Right cardiac atrium (tissue), 5 donors: ENCODE measurements at regions not wholly inside any gene's neighbourhood (a gene's known extent, or its start where the extent isn't known, plus 50 kb on each side); places are given as distances from the start of the nearest gene placed in this dataset.
A peak's percentile ranks its signal among the peaks of the same experiment; 100 is the strongest.
"Not testable (repeated sequence)": the region's sequence is repeated elsewhere in the genome, so short reads cannot be mapped to it uniquely, and the experiment has no call there.

Experiments
- ATAC-seq, 2 donors: fragments of 200-7000 bp; cut with Tn5 transposase; one replicate each; pipeline versions ENCODE4 v1.8.0 to v1.9.1; 2020; ENCODE audit warnings: moderate library complexity in 2 of 2, mild to moderate bottlenecking in 1 of 2
- DNase-seq, 3 donors: peaks; one replicate each; pipeline ENCODE4 v3.0.0-alpha.2; 2020
- H3K27ac ChIP-seq: one replicate; pipeline ENCODE4 v1.5.1; 2013; ENCODE audit warnings: mild to moderate bottlenecking, low read length, control low read depth, moderate library complexity
- H3K27me3 ChIP-seq: one replicate; pipeline ENCODE4 v1.6.1; 2013; ENCODE audit not compliant: control insufficient read depth, insufficient read depth
- H3K4me1 ChIP-seq: one replicate; pipeline ENCODE4 v1.6.1; 2013; ENCODE audit warnings: low read length; ENCODE audit not compliant: control insufficient read depth, insufficient read depth
- H3K4me3 ChIP-seq: one replicate; pipeline ENCODE4 v1.5.1; 2013; ENCODE audit warnings: low read length, control low read depth
- H3K9me3 ChIP-seq: one replicate; pipeline ENCODE4 v1.6.1; 2013; ENCODE audit warnings: low read length; ENCODE audit not compliant: control insufficient read depth
- WGBS: extraction: QIAGEN DNeasy Blood & Tissue Kit; methylation state at CpG from one replicate; pipeline ENCODE4 v1.1.7; 2013; 5-methylcytosine and 5-hydroxymethylcytosine counted together
- intact Hi-C, 4 donors: fragments of 100-400 bp; cut with DNase I; formaldehyde crosslinking; loops; one replicate each; pipeline versions ENCODE4 v1.11.0 to v1.14.0; 2022 to 2023
- donor health status: healthy with polysubstance abuse.
- donor health status: DM: no; HTN: yes; CAD: no.
- donor health status: DM: no; HTN: no; CAD: no.
- donor health status: DM: no; HTN: yes; CAD: no; lungs with severe emphysema.
- donor health status: DM: yes; HTN: yes; CAD: no.

DNA sequence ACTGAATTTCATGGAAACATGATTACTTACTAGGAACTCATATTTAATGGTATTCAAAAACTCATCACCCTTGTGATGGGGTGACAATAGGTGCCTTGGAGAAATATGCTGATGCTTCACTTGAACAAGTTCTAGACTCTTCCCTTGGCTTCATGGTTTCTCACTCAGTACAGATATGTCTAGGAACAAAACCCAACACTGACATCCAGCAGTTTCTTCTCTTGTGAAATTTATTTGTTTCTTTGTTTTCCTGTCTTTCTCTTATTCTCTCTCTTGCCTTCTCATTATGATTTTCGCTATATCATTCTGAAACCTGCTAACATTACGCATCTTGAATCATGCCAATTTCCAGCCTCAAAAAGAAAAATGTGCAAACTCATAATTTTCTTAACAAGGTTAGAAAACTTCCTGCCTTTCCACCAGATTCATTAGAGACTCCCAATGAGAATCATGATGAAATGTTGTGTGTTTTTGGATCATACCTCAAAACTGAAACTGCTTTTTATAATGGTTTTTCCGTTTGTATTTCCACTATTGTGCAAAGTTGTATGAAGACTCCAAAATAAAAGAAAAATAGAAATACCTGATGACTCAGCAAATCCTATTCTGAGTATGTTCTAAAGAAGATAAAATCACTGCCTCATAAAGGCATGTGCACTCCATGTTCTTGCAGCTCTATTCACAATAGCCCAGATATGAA, 1021.5 kb downstream of the TMEM121 start:
- no peaks in the 10 kb centered on the region for H3K27me3 ChIP-seq
- H3K4me1 ChIP-seq: no peaks in the 10 kb centered on the region
- H3K4me3 ChIP-seq: no peak overlapping the region
- H3K27ac ChIP-seq: no peak overlapping the region
- no peaks in the 10 kb centered on the region for H3K9me3 ChIP-seq
- intact Hi-C loops: no loop called here
- WGBS: 42% methylated on average over 3 of the region's 3 CpGs
- no peak for ATAC-seq
- DNase-seq: no peak

DNA sequence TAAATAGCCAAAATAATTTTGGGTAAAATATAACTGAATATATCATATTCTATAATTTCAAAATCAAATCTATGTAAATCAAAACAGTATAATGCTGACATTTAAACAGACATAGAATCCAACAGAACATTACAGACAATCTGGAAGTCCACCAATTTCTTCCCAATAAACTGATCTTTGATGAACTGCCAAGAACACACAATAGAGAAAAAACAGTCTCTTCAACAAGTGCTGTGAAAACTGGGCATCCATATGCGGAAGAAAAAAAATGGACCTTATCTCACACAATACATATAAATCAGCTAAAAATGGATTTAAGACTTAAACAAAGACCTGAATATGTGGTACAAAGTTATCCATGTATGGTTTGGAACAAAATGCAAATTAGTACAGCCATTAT, 1022.7 kb downstream of the TMEM121 start:
- H3K4me1 ChIP-seq: no peaks in the 10 kb centered on the region
- intact Hi-C loops: no loop called here
- 91% methylated on average over 1 of the region's 1 CpG for WGBS

DNA sequence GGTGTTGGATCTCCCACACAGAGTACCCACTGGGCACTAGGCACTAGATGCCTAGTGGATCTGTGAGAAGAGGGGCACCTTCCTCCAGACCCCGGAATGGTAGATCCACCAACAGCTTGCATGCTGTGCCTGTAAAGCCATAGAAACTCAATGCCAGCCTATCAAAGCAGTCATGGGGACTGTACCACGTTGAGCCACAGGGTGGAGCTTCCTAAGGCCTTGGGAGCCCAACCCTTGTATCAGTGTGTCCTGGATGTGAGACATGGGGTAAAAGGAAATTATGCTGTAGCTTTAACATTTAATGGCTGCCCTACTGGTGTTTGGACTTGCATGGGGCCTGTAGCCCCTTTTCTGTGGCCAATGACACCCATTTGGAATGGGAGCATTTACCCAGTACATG, 1024.9 kb downstream of the TMEM121 start:
- Histone ChIP-seq H3K27ac (no peak overlapping the region), H3K4me3 (no peak overlapping the region), H3K27me3 (no peaks in the 10 kb centered on the region), H3K4me1 (no peaks in the 10 kb centered on the region), H3K9me3 (no peaks in the 10 kb centered on the region)
- intact Hi-C loops: no loop called here
- ATAC-seq: no peak
- DNase-seq: no peak
- WGBS: 36% methylated on average over 2 of the region's 2 CpGs

More for the DNA sequence above, 1022.7 kb downstream of the TMEM121 start:
- Histone ChIP-seq H3K27ac (no peak overlapping the region), H3K27me3 (no peaks in the 10 kb centered on the region), H3K9me3 (no peaks in the 10 kb centered on the region), H3K4me3 (no peak overlapping the region)
- DNase-seq: no peak
- no peak for ATAC-seq

DNA sequence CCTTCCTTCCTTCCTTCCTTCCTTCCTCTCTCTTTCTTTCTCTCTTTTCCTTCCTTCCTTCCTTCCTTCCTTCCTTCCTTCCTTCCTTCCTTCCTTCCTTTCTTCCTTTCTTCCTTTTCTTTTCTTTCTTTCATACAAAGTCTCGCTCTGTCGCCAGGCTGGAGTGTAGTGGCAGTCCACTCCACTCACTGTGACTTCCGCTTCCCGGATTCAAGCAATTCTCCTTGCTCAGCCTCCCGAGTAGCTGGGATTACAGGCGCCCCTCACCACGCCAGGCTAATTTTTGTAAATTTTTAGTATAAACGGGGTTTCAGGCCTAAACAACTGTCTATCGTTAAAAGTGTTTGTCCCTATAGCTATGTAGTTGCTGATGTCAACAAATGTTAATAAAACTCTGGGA, 1029.8 kb downstream of the TMEM121 start:
- H3K4me1 ChIP-seq, H3K27me3 ChIP-seq, DNase-seq, H3K27ac ChIP-seq, intact Hi-C loops, ATAC-seq, H3K9me3 ChIP-seq, H3K4me3 ChIP-seq: not testable (repeated sequence)
- 71% methylated on average over 9 of the region's 9 CpGs for WGBS

DNA sequence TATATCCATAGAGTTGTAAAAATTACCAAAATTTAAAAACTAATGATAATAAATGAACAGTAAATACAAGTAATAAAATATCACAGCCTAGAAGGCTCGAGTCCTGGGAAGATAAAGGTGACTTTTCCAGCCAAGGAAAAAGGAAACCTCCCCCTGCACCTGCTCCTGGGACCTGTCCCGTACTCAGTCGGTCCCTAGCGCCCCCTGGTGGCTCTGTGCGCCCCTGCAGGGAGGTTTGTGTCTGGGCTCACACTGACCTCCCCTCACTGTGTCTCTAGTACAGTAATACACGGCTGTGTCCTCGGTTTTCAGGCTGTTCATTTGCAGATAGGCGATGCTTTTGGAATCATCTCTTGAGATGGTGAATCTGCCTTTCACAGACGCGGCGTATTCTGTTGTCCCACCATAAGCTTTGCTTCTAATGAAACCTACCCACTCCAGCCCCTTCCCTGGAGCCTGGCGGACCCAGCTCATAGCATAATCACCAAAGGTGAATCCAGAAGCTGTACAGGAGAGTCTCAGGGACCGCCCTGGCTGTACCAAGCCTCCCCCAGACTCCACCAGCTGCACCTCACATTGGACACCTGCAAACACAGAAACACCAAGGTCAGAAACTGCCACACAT, 1030.4 kb downstream of the TMEM121 start:
- ATAC-seq (no peak), DNase-seq (peak; percentile 12 to 65 (median 60))
- H3K4me1 ChIP-seq: no peaks in the 10 kb centered on the region
- intact Hi-C loops: no loop called here
- WGBS: 37% methylated on average over 13 of the region's 13 CpGs
- H3K27ac ChIP-seq: no peak overlapping the region
- H3K27me3 ChIP-seq: no peaks in the 10 kb centered on the region
- H3K9me3 ChIP-seq: no peaks in the 10 kb centered on the region
- no peak overlapping the region for H3K4me3 ChIP-seq

DNA sequence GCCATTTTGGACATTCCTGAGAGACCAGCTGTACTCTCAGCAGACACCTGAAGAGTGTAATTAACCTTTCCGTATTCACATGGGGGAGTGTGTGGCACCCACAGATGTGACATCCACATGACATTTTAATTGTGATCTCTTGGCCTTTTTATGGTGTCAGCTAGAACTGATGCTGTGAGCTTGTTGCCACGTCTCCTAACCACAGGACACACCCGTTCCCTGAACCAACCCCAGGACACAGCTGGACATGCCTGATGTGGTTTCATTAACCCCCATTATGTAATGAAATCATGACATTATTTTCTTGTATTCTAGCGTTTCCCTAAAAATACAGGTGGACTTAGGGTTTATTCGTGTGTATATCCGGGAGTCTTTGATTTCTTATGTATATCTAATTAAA, 1036.1 kb downstream of the TMEM121 start:
- no peaks in the 10 kb centered on the region for H3K4me1 ChIP-seq
- no peaks in the 10 kb centered on the region for H3K27me3 ChIP-seq
- WGBS: 32% methylated on average over 6 of the region's 6 CpGs
- intact Hi-C loops: no loop called here
- H3K9me3 ChIP-seq: no peaks in the 10 kb centered on the region
- no peak overlapping the region for H3K27ac ChIP-seq
- DNase-seq: no peak
- ATAC-seq: no peak
- no peak overlapping the region for H3K4me3 ChIP-seq

DNA sequence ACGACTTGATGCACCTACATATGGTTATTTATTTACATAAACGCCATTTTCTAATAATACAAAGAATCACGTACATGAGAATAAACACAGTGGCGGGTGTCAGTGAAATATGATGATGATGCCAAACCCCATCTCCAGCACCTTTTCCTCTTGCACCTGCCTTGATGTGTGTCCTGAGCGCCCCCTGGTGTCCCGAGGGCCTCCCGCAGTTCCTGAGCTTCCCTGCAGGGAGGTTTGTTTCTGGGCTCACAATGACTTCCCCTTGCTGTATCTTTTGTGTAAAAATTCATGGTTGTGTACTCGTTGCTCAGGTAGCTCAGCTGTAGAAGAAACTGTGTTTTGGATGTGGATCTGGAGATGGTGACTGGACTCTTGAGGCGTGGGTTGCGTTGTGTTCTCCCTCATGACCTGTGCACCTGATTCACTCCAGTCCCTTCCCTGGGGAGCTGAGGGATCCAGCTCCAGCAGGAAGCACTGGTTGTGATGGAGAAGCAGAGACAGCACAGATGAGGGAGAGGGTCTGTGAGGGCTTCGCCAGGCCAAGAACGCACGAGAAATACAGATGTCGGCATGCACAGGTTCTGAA, 1037.8 kb downstream of the TMEM121 start:
- WGBS: 50% methylated on average over 14 of the region's 14 CpGs
- H3K9me3 ChIP-seq: no peaks in the 10 kb centered on the region

DNA sequence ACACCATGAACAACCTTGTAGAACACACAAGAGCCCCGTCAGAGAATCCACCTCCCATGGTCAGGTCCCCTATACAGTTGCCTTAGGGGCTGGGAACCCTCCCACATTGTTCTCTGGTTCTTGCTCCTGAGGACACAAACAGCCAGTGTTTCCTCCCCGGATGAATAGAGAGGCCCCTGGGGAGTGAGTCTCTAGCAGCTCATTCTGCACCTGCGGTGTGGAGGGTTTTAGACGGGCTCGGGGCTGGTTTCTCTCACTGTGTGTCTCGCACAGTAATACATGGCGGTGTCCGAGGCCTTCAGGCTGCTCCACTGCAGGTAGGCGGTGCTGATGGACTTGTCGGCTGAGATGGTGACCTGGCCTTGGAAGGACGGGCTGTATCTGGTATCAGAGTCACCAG, 1052.1 kb downstream of the TMEM121 start:
- intact Hi-C loops: no loop called here
- no peak for ATAC-seq
- no peak overlapping the region for H3K4me3 ChIP-seq
- no peak for DNase-seq
- no peak overlapping the region for H3K27ac ChIP-seq
- no peaks in the 10 kb centered on the region for H3K9me3 ChIP-seq
- WGBS: 74% methylated on average over 11 of the region's 11 CpGs
- no peaks in the 10 kb centered on the region for H3K27me3 ChIP-seq
- H3K4me1 ChIP-seq: no peaks in the 10 kb centered on the region

More for the DNA sequence above, 1037.8 kb downstream of the TMEM121 start:
- intact Hi-C loops: no loop called here
- no peak for DNase-seq
- H3K4me3 ChIP-seq: no peak overlapping the region
- no peak overlapping the region for H3K27ac ChIP-seq
- H3K27me3 ChIP-seq: no peaks in the 10 kb centered on the region
- H3K4me1 ChIP-seq: no peaks in the 10 kb centered on the region
- ATAC-seq: no peak

DNA sequence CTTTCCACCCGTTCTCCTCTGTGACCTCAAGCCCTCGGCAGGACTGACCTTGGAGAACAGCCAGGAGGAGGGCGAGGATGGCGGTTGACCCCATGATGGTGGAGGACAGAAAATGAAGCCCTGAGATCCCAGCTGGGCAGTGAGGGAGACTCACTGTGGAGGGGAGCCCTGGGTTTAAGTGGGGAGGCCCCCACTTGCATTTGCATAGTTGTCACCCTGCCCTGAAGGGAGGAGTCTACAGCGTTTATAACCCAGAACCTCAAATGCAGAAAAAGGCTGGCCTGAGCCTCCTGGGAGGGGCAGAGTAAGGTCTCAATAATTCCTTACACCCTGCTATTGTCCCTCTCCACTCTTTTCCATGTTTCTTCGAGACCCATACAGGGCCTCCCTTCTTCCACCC, 1052.7 kb downstream of the TMEM121 start:
- WGBS: 64% methylated on average over 6 of the region's 6 CpGs
- H3K27ac ChIP-seq: no peak overlapping the region
- H3K4me1 ChIP-seq: no peaks in the 10 kb centered on the region
- ATAC-seq (no peak), DNase-seq (no peak)
- H3K4me3 ChIP-seq: no peak overlapping the region
- no peaks in the 10 kb centered on the region for H3K27me3 ChIP-seq
- intact Hi-C loops: no loop called here
- H3K9me3 ChIP-seq: no peaks in the 10 kb centered on the region

DNA sequence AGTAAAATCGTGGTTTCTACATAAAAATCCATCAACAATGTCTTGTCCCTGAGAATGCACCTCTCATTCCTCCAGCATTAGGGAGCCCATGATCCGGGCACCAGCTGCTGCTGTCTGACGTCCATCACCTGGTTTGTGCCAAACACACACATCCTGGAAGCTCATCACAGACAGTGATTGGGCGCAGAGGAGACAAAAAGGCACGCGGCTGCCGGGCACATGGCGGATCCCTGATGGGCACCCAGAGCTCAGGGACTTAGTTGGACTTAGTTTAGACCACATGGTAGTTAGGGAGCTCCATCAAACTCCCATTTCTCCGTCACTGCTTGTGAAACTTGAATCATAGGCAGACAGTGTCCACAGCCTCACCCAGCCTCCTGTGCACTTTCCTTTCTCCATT, 1059.3 kb downstream of the TMEM121 start:
- intact Hi-C loops: no loop called here
- Histone ChIP-seq H3K4me1 (no peaks in the 10 kb centered on the region), H3K27me3 (no peaks in the 10 kb centered on the region), H3K27ac (no peak overlapping the region), H3K9me3 (no peaks in the 10 kb centered on the region), H3K4me3 (no peak overlapping the region)
- no peak for ATAC-seq
- 57% methylated on average over 9 of the region's 9 CpGs for WGBS
- DNase-seq: no peak

DNA sequence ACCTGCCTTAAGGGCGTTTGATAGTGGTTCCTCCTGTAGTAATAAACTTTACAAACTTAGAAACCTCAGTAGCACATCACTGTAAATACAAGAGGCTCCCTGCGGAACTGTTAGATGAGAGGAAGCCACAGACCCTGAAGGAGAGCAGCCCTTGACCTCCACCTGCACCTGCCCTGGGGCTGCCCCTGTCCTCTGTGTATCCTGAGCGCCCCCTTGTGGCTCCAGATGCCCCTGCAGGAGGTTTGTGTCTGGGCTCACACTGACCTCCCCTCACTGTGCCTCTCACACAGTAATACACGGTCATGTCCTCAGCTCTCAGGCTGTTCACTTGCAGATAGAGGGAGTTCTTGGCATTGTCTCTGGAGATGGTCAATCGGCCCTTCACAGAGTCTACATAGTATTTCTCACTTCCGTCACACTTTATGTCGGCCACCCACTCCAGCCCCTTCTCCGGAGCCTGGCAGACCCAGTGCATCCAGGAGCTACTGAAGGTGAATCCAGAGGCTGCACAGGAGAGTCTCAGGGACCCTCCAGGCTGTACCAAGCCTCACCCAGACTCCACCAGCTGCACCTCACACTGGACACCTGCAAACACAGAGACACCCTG, 1059.8 kb downstream of the TMEM121 start:
- no peaks in the 10 kb centered on the region for H3K27me3 ChIP-seq
- H3K4me1 ChIP-seq: no peaks in the 10 kb centered on the region
- intact Hi-C loops: no loop called here
- no peak overlapping the region for H3K27ac ChIP-seq
- ATAC-seq (no peak), DNase-seq (peak in 2 of 3 donors; percentile 53 to 59)
- no peak overlapping the region for H3K4me3 ChIP-seq
- no peaks in the 10 kb centered on the region for H3K9me3 ChIP-seq
- WGBS: 53% methylated on average over 8 of the region's 8 CpGs
